ENCODE measurements at regions not wholly inside any gene's neighbourhood (a gene's known extent, or its start where the extent isn't known, plus 50 kb on each side); places are given as distances from the start of the nearest gene placed in this dataset.

GRCh38 chr12:61490526-61491498, 769.4 kb upstream of the USP15 start:
- no peak for TF ChIP-seq CTCF (optimal IDR thresholded peaks at IDR 0.05 in 1 of 3, IDR thresholded peaks at IDR 0.05 in 1 of 3, conservative IDR thresholded peaks at IDR 0.05 in 1 of 3; ENCODE audit: extremely low read depth in 1 of 3, insufficient read depth in 2 of 3, low read length in 3 of 3)
- no peak for TF ChIP-seq EZH2 (IDR thresholded peaks at IDR 0.05; ENCODE audit: low read length)
